Activated T-helper 1 cell treated with Interleukin-2 at 50 U/mL for 16 hours (primary cell): ENCODE measurements at regions not wholly inside any gene's neighbourhood (a gene's known extent, or its start where the extent isn't known, plus 50 kb on each side); places are given as distances from the start of the nearest gene placed in this dataset.

ENCODE experiments used
- DNase-seq: peaks from one replicate; pipeline ENCODE4 v3.0.0-alpha.2; 2020; ENCODE audit warnings: low read depth

- DNase-seq: no peak
Observed at GRCh38 chr20:24261351-24261750, 208.1 kb upstream of the SYNDIG1 start.

- no peak for DNase-seq
Observed at GRCh38 chr20:24257171-24257570, 212.3 kb upstream of the SYNDIG1 start.

GRCh38 chr20:24256307-24256706 is 213.1 kb upstream of the SYNDIG1 start:
- DNase-seq: no peak

GRCh38 chr20:24254480-24254879 is 214.9 kb upstream of the SYNDIG1 start:
- no peak for DNase-seq

GRCh38 chr20:24253321-24253720 is 216.1 kb upstream of the SYNDIG1 start:
- DNase-seq: no peak

GRCh38 chr20:24245094-24245493 is 224.3 kb upstream of the SYNDIG1 start:
- DNase-seq: no peak

- DNase-seq: no peak
Observed at GRCh38 chr20:24242763-24243162, 226.7 kb upstream of the SYNDIG1 start.

- DNase-seq: no peak
Observed at GRCh38 chr20:24241466-24241865, 228.0 kb upstream of the SYNDIG1 start.

- no peak for DNase-seq
Observed at GRCh38 chr20:24236963-24237362, 232.5 kb upstream of the SYNDIG1 start.

- DNase-seq: no peak
Observed at GRCh38 chr20:24236201-24236600, 233.2 kb upstream of the SYNDIG1 start.

- DNase-seq: no peak
Observed at GRCh38 chr20:24235296-24236175, 233.9 kb upstream of the SYNDIG1 start.

- DNase-seq: no peak
Observed at GRCh38 chr20:24227600-24227999, 239.0 kb upstream of the GGTLC1 start.

GRCh38 chr20:24212494-24212893 is 223.9 kb upstream of the GGTLC1 start:
- no peak for DNase-seq

- no peak for DNase-seq
Observed at GRCh38 chr20:24211972-24212371, 223.4 kb upstream of the GGTLC1 start.

- no peak for DNase-seq
Observed at GRCh38 chr20:24210356-24210755, 221.8 kb upstream of the GGTLC1 start.

GRCh38 chr20:24208652-24209051 is 220.1 kb upstream of the GGTLC1 start:
- no peak for DNase-seq

GRCh38 chr20:24207803-24208300 is 219.3 kb upstream of the GGTLC1 start:
- no peak for DNase-seq

- no peak for DNase-seq
Observed at GRCh38 chr20:24206995-24207394, 218.4 kb upstream of the GGTLC1 start.

- DNase-seq: no peak
Observed at GRCh38 chr20:24203526-24204183, 215.1 kb upstream of the GGTLC1 start.

- DNase-seq: no peak
Observed at GRCh38 chr20:24199501-24199900, 210.9 kb upstream of the GGTLC1 start.

- DNase-seq: no peak
Observed at GRCh38 chr20:24194143-24194542, 205.6 kb upstream of the GGTLC1 start.

- no peak for DNase-seq
Observed at GRCh38 chr20:24190905-24191304, 202.3 kb upstream of the GGTLC1 start.

- DNase-seq: no peak
Observed at GRCh38 chr20:24185791-24186190, 197.2 kb upstream of the GGTLC1 start.
